ENCODE measurements at regions not wholly inside any gene's neighbourhood (a gene's known extent, or its start where the extent isn't known, plus 50 kb on each side); places are given as distances from the start of the nearest gene placed in this dataset.

DNA sequence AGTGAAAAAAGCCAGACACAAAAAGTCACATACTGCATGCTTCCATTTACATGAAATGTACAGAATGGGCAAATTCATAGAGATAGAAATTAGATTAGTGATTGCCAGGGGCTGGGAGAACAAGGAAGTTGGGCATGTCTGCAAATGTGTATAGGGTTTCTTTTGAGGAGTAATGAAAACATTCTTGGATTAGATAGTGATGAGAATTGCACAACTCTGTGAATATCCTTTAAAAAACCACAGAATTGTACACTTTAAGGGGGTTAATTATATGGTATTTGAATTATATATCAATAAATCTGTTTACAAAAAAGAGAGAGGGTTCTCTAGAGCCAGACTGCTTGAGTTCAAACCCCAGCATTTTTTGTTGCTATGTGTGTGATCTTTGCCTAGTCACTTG is 188.1 kb downstream of the CDC5L start:
- Histone ChIP-seq H3K36me3 (ENCODE audit: insufficient read depth, low read length) (no peaks in the 10 kb centered on the region), H3K4me2 (ENCODE audit: insufficient read depth, low read length) (peak overlapping the region; percentile 30), H4K20me1 (ENCODE audit: insufficient read depth, low read length) (no peaks in the 10 kb centered on the region), H2AFZ (ENCODE audit: low read length) (no peak overlapping the region), H3K27ac (ENCODE audit: low read depth, low read length) (peak overlapping the region; percentile 32), H3K79me2 (ENCODE audit: insufficient read depth, low read length) (no peaks in the 10 kb centered on the region), H3K27me3 (ENCODE audit: insufficient read depth, low read length) (peaks cover 11% of the 10 kb centered on the region), H3K4me1 (ENCODE audit: insufficient read depth, low read length) (peaks cover 23% of the 10 kb centered on the region), H3K9me3 (ENCODE audit: low read depth, low read length) (no peaks in the 10 kb centered on the region), H3K4me3 (ENCODE audit: insufficient read depth, low read length) (no peak overlapping the region)
- DNase-seq (ENCODE audit: insufficient read length, low spot score, missing footprints), result peak; percentile 44
- TF ChIP-seq, protein P1, sequence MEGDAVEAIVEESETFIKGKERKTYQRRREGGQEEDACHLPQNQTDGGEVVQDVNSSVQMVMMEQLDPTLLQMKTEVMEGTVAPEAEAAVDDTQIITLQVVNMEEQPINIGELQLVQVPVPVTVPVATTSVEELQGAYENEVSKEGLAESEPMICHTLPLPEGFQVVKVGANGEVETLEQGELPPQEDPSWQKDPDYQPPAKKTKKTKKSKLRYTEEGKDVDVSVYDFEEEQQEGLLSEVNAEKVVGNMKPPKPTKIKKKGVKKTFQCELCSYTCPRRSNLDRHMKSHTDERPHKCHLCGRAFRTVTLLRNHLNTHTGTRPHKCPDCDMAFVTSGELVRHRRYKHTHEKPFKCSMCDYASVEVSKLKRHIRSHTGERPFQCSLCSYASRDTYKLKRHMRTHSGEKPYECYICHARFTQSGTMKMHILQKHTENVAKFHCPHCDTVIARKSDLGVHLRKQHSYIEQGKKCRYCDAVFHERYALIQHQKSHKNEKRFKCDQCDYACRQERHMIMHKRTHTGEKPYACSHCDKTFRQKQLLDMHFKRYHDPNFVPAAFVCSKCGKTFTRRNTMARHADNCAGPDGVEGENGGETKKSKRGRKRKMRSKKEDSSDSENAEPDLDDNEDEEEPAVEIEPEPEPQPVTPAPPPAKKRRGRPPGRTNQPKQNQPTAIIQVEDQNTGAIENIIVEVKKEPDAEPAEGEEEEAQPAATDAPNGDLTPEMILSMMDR (IDR thresholded peaks at IDR 0.05; ENCODE audit: extremely low read depth, low read depth, low read length), result no peak

DNA sequence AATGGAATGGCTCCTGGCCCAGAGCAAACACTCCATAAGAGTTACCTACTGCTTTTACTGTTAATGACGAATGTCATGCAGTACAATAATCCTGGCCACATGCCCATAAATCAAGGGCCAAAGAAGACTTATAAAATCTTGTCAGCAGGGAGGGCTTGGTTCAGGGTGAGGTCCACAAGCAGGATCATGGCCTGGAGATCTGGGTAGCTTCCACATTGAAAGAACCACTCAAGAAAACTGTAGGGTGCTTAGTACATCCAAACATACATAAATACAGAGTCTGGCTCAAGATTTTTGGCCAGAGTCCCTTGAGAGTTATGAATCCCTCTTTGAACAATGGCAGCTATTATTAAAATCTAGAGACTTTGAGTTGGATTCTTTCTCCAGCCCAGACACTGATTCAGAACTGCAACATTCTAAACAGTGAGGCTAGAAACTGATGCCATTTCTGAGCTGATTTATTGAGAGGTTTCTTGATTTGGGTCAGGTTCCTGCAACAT is 188.7 kb downstream of the CDC5L start:
- peak overlapping the region; percentile 30 for H3K4me2 ChIP-seq (ENCODE audit: insufficient read depth, low read length)
- TF ChIP-seq, protein P1 (IDR thresholded peaks at IDR 0.05; ENCODE audit: extremely low read depth, low read depth, low read length), result no peak
- peaks cover 29% of the 10 kb centered on the region for H3K4me1 ChIP-seq (ENCODE audit: insufficient read depth, low read length)
- peak; percentile 73 for DNase-seq (ENCODE audit: insufficient read length, low spot score, missing footprints)
- no peaks in the 10 kb centered on the region for H3K9me3 ChIP-seq (ENCODE audit: low read depth, low read length)
- H3K4me3 ChIP-seq (ENCODE audit: insufficient read depth, low read length), result no peak overlapping the region
- no peaks in the 10 kb centered on the region for H4K20me1 ChIP-seq (ENCODE audit: insufficient read depth, low read length)
- peaks cover 11% of the 10 kb centered on the region for H3K27me3 ChIP-seq (ENCODE audit: insufficient read depth, low read length)
- peak overlapping the region; percentile 32 for H3K27ac ChIP-seq (ENCODE audit: low read depth, low read length)
- no peaks in the 10 kb centered on the region for H3K36me3 ChIP-seq (ENCODE audit: insufficient read depth, low read length)
- no peaks in the 10 kb centered on the region for H3K79me2 ChIP-seq (ENCODE audit: insufficient read depth, low read length)
- H2AFZ ChIP-seq (ENCODE audit: low read length), result no peak overlapping the region

DNA sequence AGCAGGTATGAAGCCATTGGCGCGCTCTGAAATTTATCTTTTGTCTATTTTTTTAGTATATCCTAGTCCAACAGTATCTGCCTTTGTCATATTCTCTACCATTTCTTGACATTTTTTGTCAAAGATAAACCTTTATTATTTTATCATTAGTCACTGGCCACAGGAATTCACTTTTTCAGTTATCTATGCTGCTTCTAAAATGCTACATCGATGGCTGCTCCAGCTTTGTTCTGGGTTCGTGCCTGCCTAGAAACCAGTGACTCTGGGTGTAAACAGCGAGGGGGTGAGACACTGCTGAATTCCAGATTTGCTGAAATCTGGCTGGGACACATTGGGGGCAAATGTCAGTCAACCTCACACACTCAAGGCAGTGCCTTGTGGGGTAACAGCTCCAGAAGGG is 193.4 kb downstream of the CDC5L start:
- H3K4me2 ChIP-seq (ENCODE audit: insufficient read depth, low read length), result peak overlapping the region; percentile 66
- H3K79me2 ChIP-seq (ENCODE audit: insufficient read depth, low read length), result no peaks in the 10 kb centered on the region
- H3K4me3 ChIP-seq (ENCODE audit: insufficient read depth, low read length), result no peak overlapping the region
- peak overlapping the region; percentile 60 for H2AFZ ChIP-seq (ENCODE audit: low read length)
- TF ChIP-seq, protein P1 (IDR thresholded peaks at IDR 0.05; ENCODE audit: extremely low read depth, low read depth, low read length), result no peak
- peak overlapping the region; percentile 55 for H3K27ac ChIP-seq (ENCODE audit: low read depth, low read length)
- H3K4me1 ChIP-seq (ENCODE audit: insufficient read depth, low read length), result peaks cover 24% of the 10 kb centered on the region
- no peaks in the 10 kb centered on the region for H4K20me1 ChIP-seq (ENCODE audit: insufficient read depth, low read length)
- peaks cover 5% of the 10 kb centered on the region for H3K9me3 ChIP-seq (ENCODE audit: low read depth, low read length)
- no peaks in the 10 kb centered on the region for H3K36me3 ChIP-seq (ENCODE audit: insufficient read depth, low read length)
- DNase-seq (ENCODE audit: insufficient read length, low spot score, missing footprints), result peak; percentile 77
- peaks cover 9% of the 10 kb centered on the region for H3K27me3 ChIP-seq (ENCODE audit: insufficient read depth, low read length)

DNA sequence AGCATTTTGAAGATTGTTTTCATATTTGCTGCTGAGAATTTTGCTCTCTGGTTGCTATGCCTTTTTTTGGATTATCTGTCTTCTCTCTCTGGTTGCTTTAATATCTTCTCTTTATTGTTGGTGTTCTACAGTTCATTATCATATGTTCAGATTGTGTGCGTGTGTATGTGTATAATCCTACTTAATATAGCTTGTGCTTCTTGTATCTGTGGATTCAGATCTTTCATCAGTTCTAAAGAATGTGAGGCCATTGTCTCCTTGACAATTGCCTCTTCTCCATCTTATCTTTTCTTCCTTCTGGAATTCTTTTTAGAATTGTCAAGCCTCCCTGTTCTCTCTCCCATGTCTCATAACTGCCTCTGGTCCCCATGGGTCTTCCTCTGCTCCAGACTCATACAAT is 195.4 kb downstream of the CDC5L start:
- Histone ChIP-seq H3K79me2 (ENCODE audit: insufficient read depth, low read length) (no peaks in the 10 kb centered on the region), H4K20me1 (ENCODE audit: insufficient read depth, low read length) (no peaks in the 10 kb centered on the region), H3K27me3 (ENCODE audit: insufficient read depth, low read length) (peaks cover 8% of the 10 kb centered on the region), H3K36me3 (ENCODE audit: insufficient read depth, low read length) (no peaks in the 10 kb centered on the region), H3K4me3 (ENCODE audit: insufficient read depth, low read length) (no peak overlapping the region), H3K9me3 (ENCODE audit: low read depth, low read length) (peaks cover 5% of the 10 kb centered on the region), H3K27ac (ENCODE audit: low read depth, low read length) (no peak overlapping the region), H3K4me2 (ENCODE audit: insufficient read depth, low read length) (no peak overlapping the region), H3K4me1 (ENCODE audit: insufficient read depth, low read length) (peaks cover 15% of the 10 kb centered on the region), H2AFZ (ENCODE audit: low read length) (no peak overlapping the region)
- TF ChIP-seq, protein P1 (IDR thresholded peaks at IDR 0.05; ENCODE audit: extremely low read depth, low read depth, low read length), result no peak
- no peak for DNase-seq (ENCODE audit: insufficient read length, low spot score, missing footprints)

Measured in osteoblast (primary cell).